Esophagus muscularis mucosa (tissue), 4 donors: ENCODE measurements at regions not wholly inside any gene's neighbourhood (a gene's known extent, or its start where the extent isn't known, plus 50 kb on each side); places are given as distances from the start of the nearest gene placed in this dataset.

Source experiments
- DNase-seq: peaks from one replicate; pipeline ENCODE4 v3.0.0-alpha.2; 2017; ENCODE audit errors: extremely low spot score
- H3K27ac ChIP-seq, 4 donors: fragments of 200-600 bp; sonication (generic); replicated peaks in 1 of 4; 1 replicate in 3 of 4; 2 replicates in 1 of 4; pipeline ENCODE4 v1.5.1; 2016 to 2019; ENCODE audit warnings: mild to moderate bottlenecking in 1 of 4
- H3K27me3 ChIP-seq, 4 donors: fragments of 200-600 bp; sonication (generic); one replicate each; pipeline versions ENCODE4 v1.5.1 to v1.6.0; 2016 to 2019
- H3K36me3 ChIP-seq, 4 donors: fragments of 200-600 bp; sonication (generic); one replicate each; pipeline ENCODE4 v1.5.1; 2016 to 2019
- H3K4me1 ChIP-seq, 4 donors: fragments of 200-600 bp; sonication (generic); one replicate each; pipeline ENCODE4 v1.5.1; 2016 to 2019
- H3K4me3 ChIP-seq, 4 donors: fragments of 200-600 bp; sonication (generic); 1 replicate in 2 of 4; 2 replicates in 2 of 4; pipeline ENCODE4 v1.5.1; 2016 to 2019; ENCODE audit warnings: mild to moderate bottlenecking in 4 of 4, moderate library complexity in 1 of 4
- H3K9me3 ChIP-seq, 4 donors: fragments of 200-600 bp; sonication (generic); 1 replicate in 3 of 4; 2 replicates in 1 of 4; pipeline ENCODE4 v1.5.1; 2016 to 2019
- CTCF ChIP-seq, 3 experiments: fragments of 200-600 bp in 2 of 3; fragments of 450-650 bp in 1 of 3; sonication (generic) in 2 of 3; IDR thresholded peaks; one replicate each; pipeline ENCODE4 v1.5.1; 2017 to 2019; ENCODE audit warnings: antibody characterized with exemption in 3 of 3, mild to moderate bottlenecking in 2 of 3, moderate library complexity in 1 of 3
- EP300 ChIP-seq: sonication (generic); formaldehyde crosslinking; IDR thresholded peaks from one replicate; pipeline ENCODE4 v1.6.1; 2017; ENCODE audit warnings: antibody characterized with exemption
- POLR2A ChIP-seq: fragments of 450-650 bp; IDR thresholded peaks from one replicate; pipeline ENCODE4 v1.6.1; 2017; ENCODE audit warnings: antibody characterized with exemption, moderate library complexity, mild to moderate bottlenecking, low read depth
- POLR2AphosphoS5 ChIP-seq, 2 donors: sonication (generic); formaldehyde crosslinking; IDR thresholded peaks; one replicate each; pipeline ENCODE4 v1.6.1; 2017; ENCODE audit warnings: antibody characterized with exemption in 2 of 2
- WGBS: methylation state at CpG from one replicate; pipeline ENCODE4 v1.1.5; 2018; 5-methylcytosine and 5-hydroxymethylcytosine counted together
- intact Hi-C: fragments of 100-400 bp; cut with DNase I; formaldehyde crosslinking; loops from one replicate; pipeline ENCODE4 v1.15.1; 2023

GRCh38 chr18:60865801-60866200 lies 467.4 kb upstream of the CDH20 start:
- no peak overlapping the region for H3K4me3 ChIP-seq
- intact Hi-C loops = no loop called here

GRCh38 chr18:60870261-60871153 lies 462.7 kb upstream of the CDH20 start:
- Histone ChIP-seq H3K27ac (no peak overlapping the region), H3K4me1 (no peaks in the 10 kb centered on the region), H3K36me3 (no peaks in the 10 kb centered on the region), H3K27me3 (no peaks in the 10 kb centered on the region), H3K4me3 (no peak overlapping the region), H3K9me3 (no peaks in the 10 kb centered on the region)
- TF ChIP-seq POLR2A (no peak), EP300 (no peak), CTCF (IDR thresholded peaks at IDR 0.05) (no peak), POLR2AphosphoS5 (IDR thresholded peaks at IDR 0.05) (no peak)
- 68% methylated on average over 2 of the region's 2 CpGs for WGBS
- DNase-seq = no peak
- intact Hi-C loops = no loop called here

More at GRCh38 chr18:60865801-60866200, 467.4 kb upstream of the CDH20 start:
- Histone ChIP-seq H3K36me3 (no peaks in the 10 kb centered on the region), H3K9me3 (no peaks in the 10 kb centered on the region), H3K27me3 (no peaks in the 10 kb centered on the region), H3K4me1 (no peaks in the 10 kb centered on the region), H3K27ac (no peak overlapping the region)
- 85% methylated on average over 2 of the region's 2 CpGs for whole genome bisulfite sequencing
- DNase-seq = no peak
- TF ChIP-seq EP300 (no peak), CTCF (IDR thresholded peaks at IDR 0.05) (no peak), POLR2A (no peak), POLR2AphosphoS5 (IDR thresholded peaks at IDR 0.05) (no peak)

GRCh38 chr18:60872434-60872833 lies 460.8 kb upstream of the CDH20 start:
- no peaks in the 10 kb centered on the region for H3K27me3 ChIP-seq
- no peak overlapping the region for H3K27ac ChIP-seq
- no peaks in the 10 kb centered on the region for H3K36me3 ChIP-seq
- no peaks in the 10 kb centered on the region for H3K4me1 ChIP-seq
- no peak overlapping the region for H3K4me3 ChIP-seq
- H3K9me3 ChIP-seq = no peaks in the 10 kb centered on the region
- TF ChIP-seq EP300 (no peak), POLR2A (no peak), CTCF (IDR thresholded peaks at IDR 0.05) (no peak), POLR2AphosphoS5 (IDR thresholded peaks at IDR 0.05) (no peak)
- intact Hi-C loops = no loop called here
- 87% methylated on average over 3 of the region's 3 CpGs for WGBS
- no peak for DNase-seq

GRCh38 chr18:60873708-60874107 lies 459.5 kb upstream of the CDH20 start:
- Histone ChIP-seq H3K4me3 (no peak overlapping the region), H3K27me3 (no peaks in the 10 kb centered on the region), H3K36me3 (no peaks in the 10 kb centered on the region), H3K9me3 (no peaks in the 10 kb centered on the region), H3K27ac (no peak overlapping the region), H3K4me1 (no peaks in the 10 kb centered on the region)
- TF ChIP-seq POLR2A = no peak
- TF ChIP-seq CTCF (IDR thresholded peaks at IDR 0.05) = no peak
- no peak for DNase-seq
- intact Hi-C loops = no loop called here
